Activated naive CD4-positive, alpha-beta T cell treated with anti-CD3 and anti-CD28 coated beads for 36 hours (primary cell): ENCODE measurements at regions not wholly inside any gene's neighbourhood (a gene's known extent, or its start where the extent isn't known, plus 50 kb on each side); places are given as distances from the start of the nearest gene placed in this dataset.

Experiments used
- CTCF ChIA-PET: fragments of 350-600 bp; sonication (Branson Sonifier 250); formaldehyde crosslinking; loops from one replicate; lab custom pipeline; 2021; ENCODE audit warnings: antibody characterized with exemption; lab: Charles Lee
- DNase-seq: peaks from one replicate; pipeline ENCODE4 v3.0.0-alpha.2; 2020
- H3K27ac Mint-ChIP-seq: one replicate; pipeline ENCODE4 v1.8.0; 2021; ENCODE audit warnings: mild to moderate bottlenecking, mixed read lengths
- H3K27me3 Mint-ChIP-seq: one replicate; pipeline ENCODE4 v1.8.0; 2021; ENCODE audit warnings: low read depth, mixed read lengths
- H3K36me3 Mint-ChIP-seq: one replicate; pipeline ENCODE4 v1.8.0; 2021; ENCODE audit warnings: low read depth, mixed read lengths
- H3K4me1 Mint-ChIP-seq: one replicate; pipeline ENCODE4 v1.8.0; 2021; ENCODE audit warnings: low read depth, mixed read lengths
- H3K4me3 Mint-ChIP-seq: one replicate; pipeline ENCODE4 v1.8.0; 2021; ENCODE audit warnings: mild to moderate bottlenecking, moderate library complexity, mixed read lengths
- H3K9me3 Mint-ChIP-seq: one replicate; pipeline ENCODE4 v1.8.0; 2021; ENCODE audit warnings: mixed read lengths
- intact Hi-C: fragments of 100-400 bp; cut with micrococcal nuclease; formaldehyde crosslinking; loops from one replicate; pipeline ENCODE4 v1.15.1; 2023

DNA sequence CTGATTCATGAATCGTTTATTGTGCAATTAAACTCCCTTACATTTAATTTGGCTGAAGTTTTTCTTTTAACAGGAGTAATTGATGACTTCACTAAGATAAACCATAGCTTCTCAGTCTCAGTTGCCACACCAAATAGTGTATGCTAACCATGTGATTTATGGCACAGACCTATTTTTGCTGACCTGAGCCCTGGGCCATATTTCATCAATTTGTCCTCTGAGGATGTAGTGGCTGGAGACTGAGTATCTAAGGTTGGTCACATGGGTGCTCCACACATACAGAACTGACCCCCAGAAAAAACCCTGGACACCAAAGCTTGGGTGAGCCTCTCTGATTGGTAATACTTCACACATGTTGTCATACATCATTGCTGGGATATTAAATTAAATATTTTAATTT lies 255.1 kb downstream of the NEDD1 start:
- Mint-ChIP-seq H3K36me3 (no peaks in the 10 kb centered on the region), H3K27me3 (peaks cover 14% of the 10 kb centered on the region), H3K9me3 (no peaks in the 10 kb centered on the region), H3K4me3 (no peak overlapping the region), H3K27ac (no peak overlapping the region), H3K4me1 (no peaks in the 10 kb centered on the region)
- CTCF ChIA-PET: no interaction called here
- DNase-seq: no peak
- intact Hi-C loops: no loop called here

DNA sequence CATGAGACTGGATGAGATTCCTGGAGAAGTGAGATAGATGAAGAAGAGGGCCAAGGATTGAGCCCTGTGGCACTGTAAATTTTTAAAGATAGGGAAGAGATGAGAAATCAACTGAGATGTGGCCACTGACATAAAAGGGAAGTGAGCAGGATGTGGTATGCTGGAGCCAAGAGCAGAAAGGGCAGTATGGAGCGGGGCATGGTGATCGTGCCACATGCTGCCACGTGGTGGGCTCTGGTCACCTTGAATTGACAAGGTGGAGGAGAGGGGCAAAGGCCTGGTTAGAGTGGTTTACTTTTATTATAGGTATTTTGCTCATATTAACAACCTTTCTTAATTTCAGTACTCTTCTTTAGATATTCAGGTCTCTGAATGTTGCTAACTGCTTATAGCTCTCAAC lies 257.9 kb downstream of the NEDD1 start:
- Mint-ChIP-seq H3K27me3 (peaks cover 20% of the 10 kb centered on the region), H3K4me1 (no peaks in the 10 kb centered on the region), H3K9me3 (no peaks in the 10 kb centered on the region), H3K27ac (no peak overlapping the region), H3K4me3 (no peak overlapping the region), H3K36me3 (no peaks in the 10 kb centered on the region)
- DNase-seq: no peak
- CTCF ChIA-PET: no interaction called here
- intact Hi-C loops: loop anchor here (5.0 kb wide), 1 partner anchor 467 kb away; no protein-coding TSS in a partner anchor

GRCh38 chr12:97167598-97167997 lies 260.5 kb downstream of the NEDD1 start:
- DNase-seq: no peak
- H3K4me1 Mint-ChIP-seq: no peaks in the 10 kb centered on the region
- H3K27me3 Mint-ChIP-seq: peaks cover 15% of the 10 kb centered on the region
- no peak overlapping the region for H3K27ac Mint-ChIP-seq
- H3K4me3 Mint-ChIP-seq: no peak overlapping the region
- CTCF ChIA-PET: no interaction called here
- H3K36me3 Mint-ChIP-seq: no peaks in the 10 kb centered on the region
- intact Hi-C loops: loop anchor here (5.0 kb wide), 1 partner anchor 465 kb away; no protein-coding TSS in a partner anchor
- H3K9me3 Mint-ChIP-seq: no peaks in the 10 kb centered on the region

DNA sequence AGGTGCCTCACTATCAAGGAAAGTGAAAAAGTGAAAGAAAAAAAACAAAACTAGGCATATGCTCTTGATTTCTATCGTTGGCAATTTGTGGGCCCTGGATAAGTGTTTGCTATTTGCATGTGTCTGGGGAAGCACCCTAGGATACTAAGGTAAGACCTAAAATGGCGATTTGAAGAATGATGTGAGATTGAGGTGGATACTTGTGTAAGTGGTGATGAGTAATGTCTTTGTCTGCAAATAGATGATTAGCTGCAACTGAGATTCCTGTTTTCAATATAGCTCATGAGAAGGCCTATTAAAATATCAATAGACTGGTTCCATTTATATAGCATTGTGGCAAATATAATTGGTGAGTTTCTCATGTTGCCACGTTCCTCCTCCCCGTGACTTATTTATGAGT lies 261.7 kb downstream of the NEDD1 start:
- H3K36me3 Mint-ChIP-seq: no peaks in the 10 kb centered on the region
- CTCF ChIA-PET: no interaction called here
- H3K4me1 Mint-ChIP-seq: no peaks in the 10 kb centered on the region
- H3K9me3 Mint-ChIP-seq: no peaks in the 10 kb centered on the region
- intact Hi-C loops: loop anchor here (5.0 kb wide), 1 partner anchor 463 kb away; no protein-coding TSS in a partner anchor
- no peak overlapping the region for H3K4me3 Mint-ChIP-seq
- no peak overlapping the region for H3K27ac Mint-ChIP-seq
- no peak for DNase-seq
- peaks cover 15% of the 10 kb centered on the region for H3K27me3 Mint-ChIP-seq

DNA sequence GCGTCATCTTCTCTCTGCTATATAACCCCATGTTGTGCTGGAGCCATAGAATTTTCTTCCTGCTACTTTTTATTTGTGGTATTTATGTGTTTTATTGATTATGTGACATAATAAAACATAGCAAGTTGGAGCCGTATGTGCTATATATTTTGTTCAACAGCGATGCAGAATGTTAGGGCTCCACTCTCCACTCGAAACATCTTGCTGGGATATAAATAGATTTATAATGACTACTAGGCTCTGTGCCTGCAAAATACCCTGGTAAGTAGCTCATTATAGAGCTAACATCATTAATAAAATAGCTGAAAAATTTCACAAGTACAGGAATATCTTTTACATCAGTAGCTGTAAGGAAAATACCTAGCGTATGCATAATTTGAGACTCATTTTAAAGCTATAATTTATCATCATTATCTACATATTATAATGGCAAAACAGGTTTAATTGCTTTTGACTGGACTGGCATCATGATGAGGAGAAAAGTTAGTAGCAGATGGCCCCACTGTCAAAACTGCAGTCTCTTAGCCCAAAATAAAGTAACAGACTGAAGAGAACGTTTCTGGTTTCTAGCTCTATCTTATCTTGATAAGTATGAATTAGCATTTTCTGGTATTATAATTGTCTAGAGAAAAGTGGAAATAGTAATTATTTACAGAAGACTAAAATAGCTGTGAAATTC lies 263.0 kb downstream of the NEDD1 start:
- Mint-ChIP-seq H3K27ac (no peak overlapping the region), H3K36me3 (no peaks in the 10 kb centered on the region), H3K4me1 (no peaks in the 10 kb centered on the region), H3K9me3 (no peaks in the 10 kb centered on the region), H3K27me3 (peaks cover 9% of the 10 kb centered on the region), H3K4me3 (no peak overlapping the region)
- DNase-seq: no peak
- intact Hi-C loops: loop anchor here (5.0 kb wide), 1 partner anchor 462 kb away; no protein-coding TSS in a partner anchor
- CTCF ChIA-PET: no interaction called here

DNA sequence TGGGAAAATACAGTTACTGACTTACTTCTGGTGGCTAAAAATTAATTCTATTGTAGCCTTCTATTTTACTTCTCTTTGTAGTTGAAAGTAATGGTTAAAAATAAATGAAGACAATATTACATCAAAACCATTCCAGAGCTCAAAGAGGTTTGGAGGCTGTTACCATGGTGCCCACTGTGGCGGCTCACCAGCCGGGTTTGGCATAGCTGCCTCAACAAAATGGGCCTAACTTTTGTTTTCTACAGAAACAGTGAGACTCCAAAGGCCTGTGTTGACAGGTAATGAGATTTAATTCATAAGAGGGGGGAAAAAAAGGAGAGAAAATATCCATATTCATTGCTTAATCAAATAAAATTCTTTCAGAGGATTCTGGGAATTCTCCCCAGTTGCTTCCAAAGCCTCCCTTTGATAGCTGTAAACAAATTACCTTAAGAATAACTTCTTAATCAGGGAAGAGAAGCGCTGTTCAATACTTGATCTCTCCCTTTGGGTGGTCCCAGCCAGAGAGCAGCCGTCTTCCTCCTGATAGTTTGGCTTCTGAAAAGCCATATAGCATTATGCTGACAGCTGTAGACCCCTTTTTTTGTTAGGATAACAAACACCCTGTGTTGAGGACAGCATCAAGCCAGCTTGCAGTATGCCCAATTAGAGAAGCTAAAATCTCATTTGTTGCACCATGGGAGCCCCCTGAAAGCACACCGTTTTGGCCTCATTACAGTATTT lies 266.8 kb downstream of the NEDD1 start:
- H3K36me3 Mint-ChIP-seq: no peaks in the 10 kb centered on the region
- no peak overlapping the region for H3K27ac Mint-ChIP-seq
- H3K27me3 Mint-ChIP-seq: peaks cover 5% of the 10 kb centered on the region

GRCh38 chr12:97177481-97177880 lies 270.4 kb downstream of the NEDD1 start:
- CTCF ChIA-PET: no interaction called here
- H3K36me3 Mint-ChIP-seq: no peaks in the 10 kb centered on the region
- intact Hi-C loops: no loop called here
- no peak overlapping the region for H3K4me3 Mint-ChIP-seq
- no peaks in the 10 kb centered on the region for H3K4me1 Mint-ChIP-seq
- no peak overlapping the region for H3K27ac Mint-ChIP-seq
- DNase-seq: no peak
- no peaks in the 10 kb centered on the region for H3K9me3 Mint-ChIP-seq
- peaks cover 9% of the 10 kb centered on the region for H3K27me3 Mint-ChIP-seq

More for the DNA sequence above, 266.8 kb downstream of the NEDD1 start:
- Mint-ChIP-seq H3K4me3 (no peak overlapping the region), H3K4me1 (no peaks in the 10 kb centered on the region), H3K9me3 (no peaks in the 10 kb centered on the region)
- intact Hi-C loops: no loop called here
- no peak for DNase-seq
- CTCF ChIA-PET: no interaction called here

DNA sequence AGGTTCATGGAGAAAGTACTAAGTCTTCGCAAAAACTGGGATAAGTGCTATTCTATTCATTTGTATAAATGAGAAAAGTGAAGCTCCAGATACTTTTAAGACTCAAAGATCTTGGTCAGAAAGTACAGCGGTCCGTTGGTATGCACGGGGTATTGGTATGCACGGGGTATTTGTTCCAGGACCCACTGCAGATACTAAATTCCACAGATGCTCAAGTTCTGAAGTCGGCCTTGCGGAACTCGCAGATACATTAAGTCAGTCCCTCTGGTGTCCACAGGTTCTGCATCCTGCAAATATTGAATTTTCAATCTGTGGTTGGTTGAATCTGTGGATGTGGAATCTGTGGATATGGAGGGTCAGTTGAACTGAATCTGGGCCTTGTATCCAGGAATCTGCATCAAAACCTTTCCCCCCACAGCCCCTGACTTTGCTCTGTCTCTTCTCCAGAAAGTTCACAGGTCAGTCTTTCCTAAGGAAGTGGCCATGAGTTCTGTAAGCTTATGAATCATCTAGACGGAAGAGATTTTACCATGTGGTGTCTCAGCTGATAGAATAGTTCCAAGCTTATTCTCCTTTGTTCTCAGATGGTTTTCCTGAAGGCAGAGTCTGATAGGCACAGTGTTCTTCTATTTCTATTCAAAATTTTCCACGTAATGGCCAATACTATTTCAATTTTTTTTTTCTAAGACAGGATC lies 274.7 kb downstream of the NEDD1 start:
- CTCF ChIA-PET: no interaction called here
- no peak overlapping the region for H3K27ac Mint-ChIP-seq
- no peaks in the 10 kb centered on the region for H3K36me3 Mint-ChIP-seq
- H3K27me3 Mint-ChIP-seq: peaks cover 7% of the 10 kb centered on the region
- H3K4me3 Mint-ChIP-seq: no peak overlapping the region
- no peak for DNase-seq
- no peaks in the 10 kb centered on the region for H3K4me1 Mint-ChIP-seq
- intact Hi-C loops: no loop called here
- H3K9me3 Mint-ChIP-seq: no peaks in the 10 kb centered on the region

DNA sequence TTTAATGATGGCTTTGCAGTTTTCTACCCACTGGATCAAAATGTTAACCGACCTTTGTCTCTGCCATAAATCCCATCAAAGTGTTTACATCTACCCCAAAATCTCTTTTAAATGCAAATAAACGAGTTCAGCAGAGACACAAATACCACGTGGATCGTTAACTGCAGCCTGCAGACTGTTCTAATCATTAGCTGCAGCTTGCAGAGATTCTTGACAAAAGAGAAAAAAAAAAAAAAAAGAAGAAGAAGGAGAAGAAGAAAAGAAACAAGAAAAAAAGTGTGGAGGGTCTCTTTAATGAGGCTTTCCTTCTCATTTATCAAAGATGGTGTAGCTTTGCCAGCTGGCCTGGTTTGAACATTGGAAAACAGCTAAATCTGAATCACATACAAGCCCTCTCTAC lies 275.7 kb downstream of the NEDD1 start:
- Mint-ChIP-seq H3K27ac (no peak overlapping the region), H3K9me3 (peaks cover 2% of the 10 kb centered on the region), H3K36me3 (no peaks in the 10 kb centered on the region), H3K27me3 (peaks cover 7% of the 10 kb centered on the region), H3K4me3 (no peak overlapping the region), H3K4me1 (no peaks in the 10 kb centered on the region)
- CTCF ChIA-PET: no interaction called here
- intact Hi-C loops: no loop called here
- no peak for DNase-seq

GRCh38 chr12:97184127-97184773 lies 277.2 kb downstream of the NEDD1 start:
- Mint-ChIP-seq H3K27me3 (peaks cover 7% of the 10 kb centered on the region), H3K27ac (no peak overlapping the region)

DNA sequence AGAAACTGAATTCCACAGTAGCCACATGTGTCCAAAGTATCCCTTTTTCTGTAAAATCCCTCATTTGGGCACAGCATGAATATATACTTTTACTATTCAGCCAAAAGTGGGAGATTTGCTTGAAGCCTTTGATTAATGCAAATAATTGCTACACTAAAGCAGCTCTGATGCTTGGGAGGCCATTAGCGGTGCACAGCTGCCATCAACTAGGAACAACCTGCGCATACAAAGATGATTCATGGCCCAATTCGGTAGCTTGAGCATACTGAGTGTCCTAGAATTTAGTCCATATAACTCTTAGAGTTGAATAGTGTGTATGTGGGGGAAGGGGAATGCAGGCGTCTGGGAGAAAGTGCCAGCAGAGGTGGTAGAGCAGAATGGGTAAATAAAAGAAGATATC lies 277.0 kb upstream of the RMST start:
- Mint-ChIP-seq H3K27ac (no peak overlapping the region), H3K4me3 (no peak overlapping the region), H3K27me3 (peaks cover 3% of the 10 kb centered on the region), H3K4me1 (no peaks in the 10 kb centered on the region), H3K36me3 (no peaks in the 10 kb centered on the region), H3K9me3 (peaks cover 8% of the 10 kb centered on the region)
- intact Hi-C loops: no loop called here
- CTCF ChIA-PET: no interaction called here
- no peak for DNase-seq

More at GRCh38 chr12:97184127-97184773, 277.2 kb downstream of the NEDD1 start:
- no peak overlapping the region for H3K4me3 Mint-ChIP-seq
- peaks cover 4% of the 10 kb centered on the region for H3K9me3 Mint-ChIP-seq
- H3K4me1 Mint-ChIP-seq: no peaks in the 10 kb centered on the region
- CTCF ChIA-PET: no interaction called here
- H3K36me3 Mint-ChIP-seq: no peaks in the 10 kb centered on the region
- DNase-seq: no peak
- intact Hi-C loops: no loop called here

- CTCF ChIA-PET: no interaction called here
- Mint-ChIP-seq H3K4me3 (no peak overlapping the region), H3K27ac (no peak overlapping the region), H3K27me3 (peaks cover 4% of the 10 kb centered on the region), H3K9me3 (peaks cover 7% of the 10 kb centered on the region), H3K4me1 (no peaks in the 10 kb centered on the region), H3K36me3 (no peaks in the 10 kb centered on the region)
- no peak for DNase-seq
- intact Hi-C loops: no loop called here
Observed at GRCh38 chr12:97194546-97194945, 268.1 kb upstream of the RMST start.
